ENCODE measurements at regions not wholly inside any gene's neighbourhood (a gene's known extent, or its start where the extent isn't known, plus 50 kb on each side); places are given as distances from the start of the nearest gene placed in this dataset.

DNA sequence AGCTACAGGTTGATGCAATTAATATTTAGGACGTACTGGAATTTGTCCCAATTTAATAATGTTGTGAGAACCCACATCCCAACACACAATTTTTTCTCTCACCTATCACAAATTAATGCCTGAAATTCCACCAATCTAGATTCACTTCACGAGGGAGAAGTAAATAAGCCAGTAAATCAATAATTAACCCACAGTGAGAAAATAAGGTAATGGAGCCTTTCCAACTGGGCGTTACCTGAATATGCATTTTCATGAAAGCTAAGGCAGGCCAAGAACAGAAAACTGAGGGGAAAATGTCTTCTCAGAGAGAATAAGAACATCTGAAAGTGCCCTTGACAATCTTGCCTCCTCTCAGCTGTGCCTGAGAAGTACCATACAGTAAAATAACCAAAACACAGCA lies 240.8 kb upstream of the NR5A2 start:
- intact Hi-C loops (cut with micrococcal nuclease): no loop called here
- no peak overlapping the region for H3K27ac Mint-ChIP-seq
- H3K36me3 Mint-ChIP-seq (ENCODE audit: low read depth): no peaks in the 10 kb centered on the region
- peaks cover 9% of the 10 kb centered on the region for H3K27me3 Mint-ChIP-seq (ENCODE audit: low read depth)
- H3K4me1 Mint-ChIP-seq (ENCODE audit: low read depth): no peaks in the 10 kb centered on the region
- no peak for DNase-seq
- no peaks in the 10 kb centered on the region for H3K9me3 Mint-ChIP-seq
- CTCF ChIA-PET: no interaction called here
- no peak overlapping the region for H3K4me3 Mint-ChIP-seq

DNA sequence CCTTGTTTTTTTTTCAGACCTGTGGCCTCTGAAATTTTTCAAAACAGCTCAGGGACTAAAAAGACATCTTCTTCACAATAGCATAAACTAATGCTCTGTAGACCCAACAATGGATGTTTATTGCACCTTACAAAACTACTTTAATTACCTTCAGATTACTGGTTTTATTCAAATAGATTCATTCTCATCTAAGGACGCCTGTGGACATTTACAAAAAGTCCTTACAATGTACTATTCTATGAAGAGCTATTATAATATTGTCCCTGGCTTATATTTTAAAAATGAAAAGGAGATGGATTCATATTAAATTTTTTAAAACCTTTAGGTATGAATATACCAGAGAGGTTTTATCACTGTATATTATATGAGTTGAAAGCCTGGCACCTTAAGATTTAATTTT lies 238.4 kb upstream of the NR5A2 start:
- no peak for DNase-seq
- H3K9me3 Mint-ChIP-seq: no peaks in the 10 kb centered on the region
- H3K4me1 Mint-ChIP-seq (ENCODE audit: low read depth): no peaks in the 10 kb centered on the region
- peaks cover 9% of the 10 kb centered on the region for H3K27me3 Mint-ChIP-seq (ENCODE audit: low read depth)
- CTCF ChIA-PET: no interaction called here
- no peak overlapping the region for H3K27ac Mint-ChIP-seq
- H3K36me3 Mint-ChIP-seq (ENCODE audit: low read depth): no peaks in the 10 kb centered on the region
- intact Hi-C loops (cut with micrococcal nuclease): no loop called here
- no peak overlapping the region for H3K4me3 Mint-ChIP-seq

DNA sequence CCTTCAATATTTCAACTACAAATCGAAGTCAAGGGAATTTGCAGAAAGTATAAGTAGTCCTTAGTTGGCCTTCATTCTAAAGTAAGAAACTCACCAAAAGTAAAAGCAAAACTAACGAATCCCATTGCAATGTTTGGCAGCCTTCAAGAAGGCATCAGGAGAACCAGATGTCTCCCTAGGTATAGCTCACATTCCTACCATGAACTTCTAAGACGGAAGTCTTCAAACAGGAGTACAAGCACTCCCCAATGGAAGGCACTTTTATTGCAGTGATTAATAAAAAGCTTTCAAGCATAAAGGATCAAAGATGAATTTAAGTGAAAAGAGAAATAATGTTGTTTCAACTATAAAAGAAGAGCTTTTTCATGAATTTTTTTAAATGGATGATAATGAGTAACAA lies 236.0 kb upstream of the NR5A2 start:
- Mint-ChIP-seq H3K4me3 (no peak overlapping the region), H3K9me3 (no peaks in the 10 kb centered on the region), H3K27me3 (ENCODE audit: low read depth) (peaks cover 6% of the 10 kb centered on the region), H3K4me1 (ENCODE audit: low read depth) (no peaks in the 10 kb centered on the region), H3K36me3 (ENCODE audit: low read depth) (no peaks in the 10 kb centered on the region), H3K27ac (no peak overlapping the region)
- intact Hi-C loops (cut with micrococcal nuclease): no loop called here
- DNase-seq: no peak
- CTCF ChIA-PET: no interaction called here

DNA sequence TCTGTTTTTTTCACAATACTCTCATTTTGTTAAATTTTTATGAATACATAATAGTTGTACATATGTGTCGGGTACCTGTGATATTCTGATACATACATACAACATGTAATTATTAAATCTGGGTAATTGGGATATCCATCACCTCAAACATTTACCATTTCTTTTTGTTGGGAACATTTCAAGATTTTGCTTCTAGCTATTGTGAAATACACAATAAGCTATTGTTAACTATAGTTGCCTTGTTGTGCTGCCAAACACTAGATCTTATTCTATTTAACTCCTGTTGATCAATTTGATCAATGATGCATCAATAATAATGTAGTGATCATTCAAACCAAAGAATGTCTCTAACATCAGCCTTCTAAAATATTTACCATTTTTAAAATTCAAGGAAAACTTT lies 234.6 kb upstream of the NR5A2 start:
- intact Hi-C loops (cut with micrococcal nuclease): no loop called here
- no peaks in the 10 kb centered on the region for H3K9me3 Mint-ChIP-seq
- no peaks in the 10 kb centered on the region for H3K4me1 Mint-ChIP-seq (ENCODE audit: low read depth)
- no peaks in the 10 kb centered on the region for H3K36me3 Mint-ChIP-seq (ENCODE audit: low read depth)
- H3K4me3 Mint-ChIP-seq: no peak overlapping the region
- H3K27me3 Mint-ChIP-seq (ENCODE audit: low read depth): peaks cover 2% of the 10 kb centered on the region
- no peak overlapping the region for H3K27ac Mint-ChIP-seq
- DNase-seq: no peak
- CTCF ChIA-PET: no interaction called here

DNA sequence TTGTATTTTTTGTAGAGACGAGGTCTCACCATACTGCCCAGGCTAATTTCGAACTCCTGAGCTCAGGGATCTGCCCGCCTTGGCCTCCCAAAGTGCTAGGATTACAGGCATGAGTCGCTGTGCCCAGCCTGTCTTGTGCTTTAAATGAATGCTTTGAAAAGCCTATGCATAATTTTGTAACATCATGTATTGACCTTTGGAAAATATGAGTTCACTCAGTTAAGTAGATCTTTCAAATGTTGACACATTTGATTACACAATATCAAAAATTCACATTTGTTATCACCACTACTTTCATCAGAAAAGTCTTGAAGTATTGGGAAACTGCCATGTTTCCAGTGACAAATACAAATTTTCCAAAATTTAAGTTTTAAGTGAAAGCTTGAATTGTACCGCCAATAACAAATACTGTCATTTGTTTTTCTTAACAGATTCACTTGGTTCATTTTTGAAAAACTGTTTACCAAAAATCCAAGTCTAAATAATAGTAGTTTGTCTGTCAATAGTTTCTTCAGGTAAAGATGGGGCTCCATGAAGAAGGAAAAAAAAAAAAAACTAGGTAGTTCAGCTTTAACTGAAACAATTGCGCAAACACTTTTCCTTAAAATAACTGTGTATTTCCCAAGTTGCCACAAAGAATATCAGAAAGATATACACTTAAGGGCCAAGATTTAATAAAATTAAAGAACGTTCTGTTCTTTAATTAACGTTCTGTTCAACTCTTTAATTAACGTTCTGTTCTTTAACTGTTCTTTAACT lies 233.2 kb upstream of the NR5A2 start:
- CTCF ChIA-PET: no interaction called here
- no peaks in the 10 kb centered on the region for H3K9me3 Mint-ChIP-seq

DNA sequence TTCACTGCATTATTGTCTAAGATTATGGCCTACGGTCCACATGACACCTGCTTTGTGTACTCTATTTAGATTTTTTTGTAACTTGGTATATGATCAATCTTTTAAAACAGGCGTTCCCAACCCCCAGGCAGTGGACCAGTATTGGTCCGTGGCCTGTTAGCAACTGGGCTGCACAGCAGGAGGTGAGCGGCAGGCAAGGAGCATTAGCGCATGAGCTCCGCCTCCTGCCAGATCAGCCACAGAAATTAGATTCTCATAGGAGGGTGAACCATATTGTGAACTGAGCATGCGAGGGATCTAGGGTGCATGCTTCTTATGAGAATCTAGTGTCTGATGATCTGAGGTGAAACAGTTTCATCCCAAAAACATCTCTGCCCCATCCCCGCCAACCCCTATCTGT lies 228.4 kb upstream of the NR5A2 start:
- no peak overlapping the region for H3K27ac Mint-ChIP-seq
- no peaks in the 10 kb centered on the region for H3K4me1 Mint-ChIP-seq (ENCODE audit: low read depth)
- peaks cover 7% of the 10 kb centered on the region for H3K27me3 Mint-ChIP-seq (ENCODE audit: low read depth)
- intact Hi-C loops (cut with micrococcal nuclease): no loop called here
- no peak overlapping the region for H3K4me3 Mint-ChIP-seq
- CTCF ChIA-PET: no interaction called here
- no peak for DNase-seq
- no peaks in the 10 kb centered on the region for H3K9me3 Mint-ChIP-seq
- H3K36me3 Mint-ChIP-seq (ENCODE audit: low read depth): no peaks in the 10 kb centered on the region

More for the DNA sequence above, 233.2 kb upstream of the NR5A2 start:
- Mint-ChIP-seq H3K27me3 (ENCODE audit: low read depth) (no peaks in the 10 kb centered on the region), H3K4me1 (ENCODE audit: low read depth) (no peaks in the 10 kb centered on the region), H3K27ac (no peak overlapping the region), H3K4me3 (no peak overlapping the region), H3K36me3 (ENCODE audit: low read depth) (no peaks in the 10 kb centered on the region)
- DNase-seq: no peak
- intact Hi-C loops (cut with micrococcal nuclease): no loop called here

DNA sequence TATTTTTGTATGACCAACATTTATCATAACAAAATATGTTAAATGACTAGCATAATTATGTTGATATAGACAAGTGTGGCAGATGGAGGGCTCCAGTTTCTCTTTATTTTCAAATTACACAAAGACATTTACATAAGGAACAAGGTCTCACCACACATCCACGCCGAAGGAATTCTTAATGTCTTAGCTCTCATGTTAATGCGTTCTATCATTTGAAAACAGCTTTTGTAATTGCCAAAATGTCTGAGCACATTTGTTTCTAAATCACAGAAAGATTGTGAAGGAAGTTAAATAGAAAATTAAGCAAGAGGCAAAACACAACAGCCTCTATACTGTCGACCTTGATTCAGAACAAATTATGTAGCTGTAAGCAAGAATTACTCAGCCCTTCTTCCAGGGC lies 223.0 kb upstream of the NR5A2 start:
- intact Hi-C loops (cut with micrococcal nuclease): no loop called here
- no peak overlapping the region for H3K27ac Mint-ChIP-seq

DNA sequence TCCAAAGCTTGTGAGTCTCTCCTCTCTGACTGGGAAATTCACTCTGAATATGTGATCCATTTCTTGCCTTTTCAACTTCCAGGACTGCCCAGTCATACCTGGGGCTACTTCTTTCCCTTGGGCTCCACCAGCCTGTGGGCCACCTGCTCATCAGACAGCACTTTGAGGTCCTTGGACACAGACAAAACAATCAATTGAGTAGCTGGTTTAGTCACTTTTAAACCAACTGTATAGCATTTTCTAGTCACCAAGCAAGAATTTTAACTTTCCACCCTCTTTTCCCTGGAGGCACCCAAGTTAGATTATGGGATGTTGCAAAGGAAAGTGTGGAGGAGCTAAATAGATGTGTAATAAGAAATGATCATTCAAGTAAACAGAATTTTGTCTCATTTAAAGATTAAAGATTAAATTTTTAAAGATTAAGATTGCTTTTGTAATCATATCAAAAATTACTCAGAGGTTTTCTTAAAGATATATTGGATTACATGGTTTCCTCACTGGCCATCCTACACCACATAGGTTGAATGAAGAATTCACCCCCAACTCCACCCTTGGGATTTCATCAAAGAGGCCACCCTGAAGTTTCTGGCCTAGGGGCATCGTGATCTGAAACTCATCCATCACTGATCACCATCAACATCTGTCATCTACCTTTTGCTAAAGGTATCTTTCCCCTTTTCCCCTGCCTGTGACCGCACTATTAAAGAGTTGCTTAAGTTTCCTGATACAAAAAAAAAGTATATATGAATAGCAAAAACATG lies 219.2 kb upstream of the NR5A2 start:
- H3K27ac Mint-ChIP-seq: no peak overlapping the region
- no peaks in the 10 kb centered on the region for H3K36me3 Mint-ChIP-seq (ENCODE audit: low read depth)
- CTCF ChIA-PET: no interaction called here
- no peak overlapping the region for H3K4me3 Mint-ChIP-seq
- peaks cover 16% of the 10 kb centered on the region for H3K27me3 Mint-ChIP-seq (ENCODE audit: low read depth)
- DNase-seq: no peak
- no peaks in the 10 kb centered on the region for H3K9me3 Mint-ChIP-seq
- no peaks in the 10 kb centered on the region for H3K4me1 Mint-ChIP-seq (ENCODE audit: low read depth)
- intact Hi-C loops (cut with micrococcal nuclease): no loop called here

More for the DNA sequence above, 223.0 kb upstream of the NR5A2 start:
- Mint-ChIP-seq H3K4me1 (ENCODE audit: low read depth) (no peaks in the 10 kb centered on the region), H3K4me3 (no peak overlapping the region), H3K36me3 (ENCODE audit: low read depth) (no peaks in the 10 kb centered on the region), H3K9me3 (no peaks in the 10 kb centered on the region), H3K27me3 (ENCODE audit: low read depth) (peaks cover 16% of the 10 kb centered on the region)
- DNase-seq: no peak
- CTCF ChIA-PET: interaction anchor here (1.1 kb wide), 1 partner anchor 26 kb away, joined by 3 read pairs; no protein-coding TSS in a partner anchor

DNA sequence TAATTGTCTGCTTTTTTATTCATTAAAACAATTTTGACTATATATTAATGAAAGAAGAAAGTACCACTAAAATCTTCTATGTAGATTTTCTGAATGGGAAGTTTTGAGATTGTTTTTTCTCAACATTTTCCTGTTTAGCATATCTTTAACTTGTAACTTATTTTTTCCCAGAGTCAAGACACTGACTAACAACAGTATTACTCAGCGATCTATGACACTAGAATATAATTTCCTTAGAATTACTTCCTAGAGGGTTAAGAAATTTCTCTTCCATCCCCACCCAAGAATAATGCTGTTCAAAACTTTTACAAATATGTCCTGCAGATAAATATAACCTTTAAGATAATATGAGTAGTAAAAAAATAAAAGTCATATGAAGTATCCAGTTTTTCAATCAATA lies 218.2 kb upstream of the NR5A2 start:
- no peak for DNase-seq
- Mint-ChIP-seq H3K27me3 (ENCODE audit: low read depth) (peaks cover 14% of the 10 kb centered on the region), H3K27ac (no peak overlapping the region), H3K36me3 (ENCODE audit: low read depth) (no peaks in the 10 kb centered on the region), H3K9me3 (no peaks in the 10 kb centered on the region), H3K4me1 (ENCODE audit: low read depth) (no peaks in the 10 kb centered on the region), H3K4me3 (no peak overlapping the region)
- CTCF ChIA-PET: no interaction called here
- intact Hi-C loops (cut with micrococcal nuclease): no loop called here

DNA sequence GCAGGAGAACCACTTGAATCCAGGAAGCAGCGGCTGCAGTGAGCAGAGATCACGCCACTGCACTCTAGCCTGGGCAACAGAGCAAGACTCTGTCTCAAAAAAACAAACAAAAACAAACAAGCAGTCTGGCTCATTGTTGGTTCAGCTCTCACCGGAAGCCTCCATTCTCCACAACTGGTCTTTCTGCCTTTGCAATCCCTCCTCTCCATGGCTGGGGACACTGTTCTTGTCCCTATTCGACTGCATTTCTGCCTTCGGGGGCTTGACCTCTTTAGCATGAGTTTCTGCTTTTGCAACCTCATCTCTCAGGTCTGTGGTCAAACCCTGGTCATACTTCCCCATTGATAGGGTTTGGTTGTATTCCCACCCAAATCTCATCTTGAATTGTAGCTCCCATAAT lies 216.3 kb upstream of the NR5A2 start:
- CTCF ChIA-PET: no interaction called here
- no peak for DNase-seq
- H3K27me3 Mint-ChIP-seq (ENCODE audit: low read depth): peaks cover 11% of the 10 kb centered on the region

DNA sequence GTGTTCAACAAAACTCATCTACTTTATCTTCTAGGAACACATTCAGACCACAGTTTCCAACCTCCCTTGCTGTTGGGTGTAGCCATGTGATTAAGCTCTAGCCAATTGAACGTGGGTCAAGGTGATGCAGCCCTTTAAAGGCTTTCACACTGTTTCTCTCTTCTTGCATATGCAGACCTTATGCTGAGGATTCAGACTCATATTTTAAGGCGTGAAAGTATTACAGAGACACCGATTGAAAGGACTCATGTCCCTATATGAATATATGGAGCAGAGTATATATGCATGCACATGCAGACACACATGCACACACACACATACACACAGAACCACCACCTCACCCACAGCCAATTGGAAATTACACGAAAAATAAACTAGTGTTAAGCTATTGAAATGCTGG lies 214.3 kb upstream of the NR5A2 start:
- no peaks in the 10 kb centered on the region for H3K4me1 Mint-ChIP-seq (ENCODE audit: low read depth)
- CTCF ChIA-PET: no interaction called here
- H3K36me3 Mint-ChIP-seq (ENCODE audit: low read depth): no peaks in the 10 kb centered on the region
- no peak overlapping the region for H3K4me3 Mint-ChIP-seq
- DNase-seq: no peak
- intact Hi-C loops (cut with micrococcal nuclease): no loop called here
- no peak overlapping the region for H3K27ac Mint-ChIP-seq
- H3K27me3 Mint-ChIP-seq (ENCODE audit: low read depth): peaks cover 11% of the 10 kb centered on the region
- peaks cover 2% of the 10 kb centered on the region for H3K9me3 Mint-ChIP-seq

More for the DNA sequence above, 216.3 kb upstream of the NR5A2 start:
- H3K27ac Mint-ChIP-seq: no peak overlapping the region
- H3K4me1 Mint-ChIP-seq (ENCODE audit: low read depth): no peaks in the 10 kb centered on the region
- intact Hi-C loops (cut with micrococcal nuclease): no loop called here
- no peak overlapping the region for H3K4me3 Mint-ChIP-seq
- no peaks in the 10 kb centered on the region for H3K36me3 Mint-ChIP-seq (ENCODE audit: low read depth)
- peaks cover 2% of the 10 kb centered on the region for H3K9me3 Mint-ChIP-seq

DNA sequence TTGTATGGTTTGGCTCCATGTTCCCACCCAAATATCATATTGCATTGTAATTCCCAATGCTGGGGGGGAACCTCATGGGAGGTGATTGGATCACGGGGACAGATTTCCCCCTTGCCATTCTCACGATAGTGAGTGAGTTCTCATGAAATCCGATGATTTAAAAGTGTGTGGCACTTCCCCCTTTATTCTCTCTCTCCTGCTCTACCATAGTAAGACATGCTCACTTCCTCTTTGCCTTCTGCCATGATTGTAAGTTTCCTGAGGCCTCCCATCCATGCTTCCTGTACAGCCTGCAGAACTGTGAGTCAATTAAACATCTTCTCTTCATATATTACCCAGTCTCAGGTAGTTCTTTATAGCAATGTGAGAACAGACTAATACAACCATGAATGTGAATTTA lies 211.6 kb upstream of the NR5A2 start:
- CTCF ChIA-PET: no interaction called here
- DNase-seq: no peak
- Mint-ChIP-seq H3K27me3 (ENCODE audit: low read depth) (peaks cover 15% of the 10 kb centered on the region), H3K4me3 (no peak overlapping the region), H3K36me3 (ENCODE audit: low read depth) (no peaks in the 10 kb centered on the region), H3K4me1 (ENCODE audit: low read depth) (peaks cover 2% of the 10 kb centered on the region), H3K27ac (no peak overlapping the region), H3K9me3 (peaks cover 2% of the 10 kb centered on the region)
- intact Hi-C loops (cut with micrococcal nuclease): no loop called here

DNA sequence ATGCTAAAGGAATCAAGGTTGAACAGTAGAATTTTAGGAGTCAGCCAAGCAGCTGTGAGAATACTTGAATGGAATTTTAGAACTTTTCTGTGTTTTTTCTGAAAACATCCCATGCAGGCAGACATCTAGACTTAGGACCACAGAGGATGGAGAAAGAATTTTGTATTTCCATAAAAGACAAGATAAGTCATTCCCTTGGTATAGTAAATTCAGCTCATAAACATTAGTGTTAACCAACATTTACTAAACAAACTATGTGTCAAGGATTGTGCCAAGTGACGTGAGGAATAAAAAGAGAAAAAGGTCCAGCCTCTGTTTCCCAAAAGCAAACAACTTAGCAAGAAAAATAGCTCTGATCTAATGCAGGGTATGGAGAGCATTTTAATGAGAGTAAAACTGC lies 210.2 kb upstream of the NR5A2 start:
- Mint-ChIP-seq H3K4me1 (ENCODE audit: low read depth) (peaks cover 6% of the 10 kb centered on the region), H3K9me3 (peaks cover 2% of the 10 kb centered on the region), H3K27me3 (ENCODE audit: low read depth) (peaks cover 12% of the 10 kb centered on the region), H3K4me3 (no peak overlapping the region), H3K27ac (no peak overlapping the region), H3K36me3 (ENCODE audit: low read depth) (no peaks in the 10 kb centered on the region)
- CTCF ChIA-PET: no interaction called here
- no peak for DNase-seq
- intact Hi-C loops (cut with micrococcal nuclease): no loop called here
